Esophagus (tissue), 2 donors: ENCODE measurements at regions not wholly inside any gene's neighbourhood (a gene's known extent, or its start where the extent isn't known, plus 50 kb on each side); places are given as distances from the start of the nearest gene placed in this dataset.
"Not testable (repeated sequence)": the region's sequence is repeated elsewhere in the genome, so short reads cannot be mapped to it uniquely, and the experiment has no call there.

Experiments used
- H3K27ac ChIP-seq, 2 donors: one replicate each; pipeline ENCODE4 v1.5.1; 2013; ENCODE audit warnings: low read depth in 2 of 2, mild to moderate bottlenecking in 2 of 2, inconsistent platforms in 1 of 2, low read length in 1 of 2, moderate library complexity in 1 of 2
- H3K27me3 ChIP-seq, 2 donors: one replicate each; pipeline ENCODE4 v1.6.1; 2013; ENCODE audit warnings: low read length in 2 of 2, control low read depth in 1 of 2, mild to moderate bottlenecking in 1 of 2; ENCODE audit not compliant: insufficient read depth in 2 of 2, control insufficient read depth in 1 of 2
- H3K36me3 ChIP-seq, 2 donors: one replicate each; pipeline ENCODE4 v1.6.1; 2013; ENCODE audit warnings: low read length in 1 of 2; ENCODE audit not compliant: control insufficient read depth in 2 of 2, insufficient read depth in 2 of 2
- H3K4me1 ChIP-seq, 2 donors: one replicate each; pipeline ENCODE4 v1.6.1; 2013; ENCODE audit warnings: low read length in 1 of 2; ENCODE audit not compliant: control insufficient read depth in 2 of 2, insufficient read depth in 2 of 2
- H3K4me3 ChIP-seq, 2 donors: one replicate each; pipeline ENCODE4 v1.5.1; 2013; ENCODE audit warnings: low read length in 2 of 2, mild to moderate bottlenecking in 2 of 2, low read depth in 1 of 2, moderate library complexity in 1 of 2
- H3K9me3 ChIP-seq, 2 donors: one replicate each; pipeline ENCODE4 v1.6.1; 2013; ENCODE audit warnings: mild to moderate bottlenecking in 2 of 2, low read depth in 1 of 2, low read length in 1 of 2, moderate library complexity in 1 of 2; ENCODE audit not compliant: control insufficient read depth in 2 of 2, insufficient read depth in 1 of 2
- WGBS, 2 donors: extraction: QIAGEN DNeasy Blood & Tissue Kit; methylation state at CpG; one replicate each; pipeline ENCODE4 v1.1.7; 2013; 5-methylcytosine and 5-hydroxymethylcytosine counted together
- donor health status: healthy with polysubstance abuse.
- donor health status: Bipolar disorder and iron deficiency.

DNA sequence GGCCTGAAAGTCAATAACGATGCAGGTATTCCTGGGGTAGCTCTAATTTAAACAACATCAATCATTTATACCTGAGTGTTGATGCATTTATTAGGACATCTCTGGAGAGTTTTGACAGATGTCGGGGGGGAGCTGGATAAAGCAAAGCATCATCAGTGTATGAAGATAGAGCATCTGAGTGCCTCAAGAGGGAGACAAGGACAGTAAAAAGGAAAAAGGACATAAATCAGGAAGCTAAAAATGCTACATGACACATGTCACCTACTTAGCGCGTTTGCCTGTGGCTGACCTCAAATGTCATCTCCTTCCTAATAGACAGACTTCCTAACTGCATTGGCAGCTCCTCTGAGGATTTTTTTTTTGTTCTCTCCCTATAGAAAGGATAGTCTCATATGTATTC is 259.5 kb upstream of the PKP2 start:
- no peaks in the 10 kb centered on the region for H3K9me3 ChIP-seq
- WGBS, 2 donors, result 66 to 69% methylated on average over 4 of the region's 4 CpGs
- no peak overlapping the region for H3K4me3 ChIP-seq

DNA sequence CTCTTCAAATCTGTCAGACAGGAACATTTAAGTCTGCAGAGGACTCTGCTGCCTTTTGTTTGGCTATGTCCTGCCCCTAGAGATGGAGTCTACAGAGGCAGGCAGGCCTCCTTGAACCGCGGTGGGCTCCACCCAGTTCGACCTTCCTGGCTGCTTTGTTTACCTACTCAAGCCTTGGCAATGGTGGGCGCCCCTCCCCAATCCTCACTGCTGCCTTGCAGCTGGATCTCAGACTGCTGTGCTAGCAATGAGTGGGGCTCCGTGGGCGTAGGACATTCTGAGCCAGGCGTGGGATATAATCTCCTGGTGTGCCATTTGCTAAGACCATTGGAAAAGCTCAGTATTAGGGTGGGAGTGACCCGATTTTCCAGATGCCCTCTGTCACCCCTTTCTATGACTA is 250.7 kb upstream of the PKP2 start:
- H3K4me3 ChIP-seq, H3K4me1 ChIP-seq, H3K36me3 ChIP-seq, H3K27ac ChIP-seq, H3K9me3 ChIP-seq, H3K27me3 ChIP-seq: not testable (repeated sequence)
- 82 to 88% methylated on average over 7 to 8 of the region's 8 CpGs for WGBS, 2 donors

More for the DNA sequence above, 259.5 kb upstream of the PKP2 start:
- Histone ChIP-seq H3K36me3 (no peaks in the 10 kb centered on the region), H3K4me1 (no peaks in the 10 kb centered on the region), H3K27ac (no peak overlapping the region), H3K27me3 (no peaks in the 10 kb centered on the region)

GRCh38 chr12:33129500-33129899 is 232.9 kb upstream of the PKP2 start:
- H3K4me3 ChIP-seq, result no peak overlapping the region
- H3K27me3 ChIP-seq, result no peaks in the 10 kb centered on the region
- H3K4me1 ChIP-seq, result no peaks in the 10 kb centered on the region
- H3K36me3 ChIP-seq, result no peaks in the 10 kb centered on the region
- H3K27ac ChIP-seq, result no peak overlapping the region
- H3K9me3 ChIP-seq, result no peaks in the 10 kb centered on the region
- WGBS, 2 donors, result 72 to 82% methylated on average over 1 of the region's 1 CpG

GRCh38 chr12:33125755-33126154 is 229.2 kb upstream of the PKP2 start:
- no peak overlapping the region for H3K27ac ChIP-seq
- H3K4me3 ChIP-seq, result no peak overlapping the region
- no peaks in the 10 kb centered on the region for H3K4me1 ChIP-seq
- H3K9me3 ChIP-seq, result no peaks in the 10 kb centered on the region
- H3K27me3 ChIP-seq, result no peaks in the 10 kb centered on the region
- H3K36me3 ChIP-seq, result no peaks in the 10 kb centered on the region

DNA sequence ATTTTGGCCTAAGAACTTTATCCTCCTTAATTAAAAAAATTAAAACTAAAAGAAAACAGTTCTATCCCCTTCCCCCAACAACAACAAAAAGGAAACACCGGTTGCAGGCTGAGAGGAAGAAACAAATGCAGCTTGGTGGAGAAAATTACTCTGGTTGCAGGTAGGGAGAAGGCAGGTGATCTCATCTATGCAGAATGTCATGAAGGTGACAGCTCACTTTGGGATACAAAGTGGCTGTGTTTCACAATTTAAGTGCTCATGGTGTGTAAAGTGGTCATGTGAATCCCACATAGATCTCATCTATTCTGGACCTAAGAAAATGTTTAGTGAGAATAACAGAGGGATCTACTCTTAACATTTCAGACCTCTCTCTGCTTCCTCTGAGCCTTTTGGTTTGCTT is 219.7 kb upstream of the PKP2 start:
- no peak overlapping the region for H3K27ac ChIP-seq
- no peaks in the 10 kb centered on the region for H3K9me3 ChIP-seq
- no peaks in the 10 kb centered on the region for H3K27me3 ChIP-seq
- H3K36me3 ChIP-seq, result no peaks in the 10 kb centered on the region
- no peak overlapping the region for H3K4me3 ChIP-seq
- H3K4me1 ChIP-seq, result no peaks in the 10 kb centered on the region
- WGBS, 2 donors, result 56% methylated on average over 1 of the region's 1 CpG

DNA sequence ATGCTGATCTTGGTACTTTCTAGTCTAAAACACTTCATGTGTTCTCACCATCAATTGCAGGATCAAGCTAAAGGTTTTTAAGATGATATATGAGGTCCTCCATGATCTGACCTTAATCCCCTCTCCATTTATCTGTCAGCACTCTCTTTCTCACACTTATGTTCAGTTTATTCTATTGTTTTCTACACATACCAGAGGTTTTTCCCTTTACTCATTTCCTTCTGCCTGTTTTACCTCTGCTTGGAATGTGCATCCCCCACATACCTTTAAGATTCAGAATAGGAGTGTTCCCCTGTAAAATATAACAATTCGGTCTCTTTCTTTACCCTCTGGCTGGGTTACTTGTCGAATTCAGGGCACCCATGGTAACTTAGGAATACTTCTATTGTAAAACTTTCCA is 219.1 kb upstream of the PKP2 start:
- no peaks in the 10 kb centered on the region for H3K4me1 ChIP-seq
- H3K36me3 ChIP-seq, result no peaks in the 10 kb centered on the region
- H3K27me3 ChIP-seq, result no peaks in the 10 kb centered on the region
- no peaks in the 10 kb centered on the region for H3K9me3 ChIP-seq
- H3K27ac ChIP-seq, result no peak overlapping the region
- 64 to 76% methylated on average over 2 of the region's 2 CpGs for WGBS, 2 donors
- H3K4me3 ChIP-seq, result no peak overlapping the region

- H3K4me3 ChIP-seq, result no peak overlapping the region
- H3K27ac ChIP-seq, result no peak overlapping the region
Measured at GRCh38 chr12:33111850-33112249, 215.3 kb upstream of the PKP2 start.

DNA sequence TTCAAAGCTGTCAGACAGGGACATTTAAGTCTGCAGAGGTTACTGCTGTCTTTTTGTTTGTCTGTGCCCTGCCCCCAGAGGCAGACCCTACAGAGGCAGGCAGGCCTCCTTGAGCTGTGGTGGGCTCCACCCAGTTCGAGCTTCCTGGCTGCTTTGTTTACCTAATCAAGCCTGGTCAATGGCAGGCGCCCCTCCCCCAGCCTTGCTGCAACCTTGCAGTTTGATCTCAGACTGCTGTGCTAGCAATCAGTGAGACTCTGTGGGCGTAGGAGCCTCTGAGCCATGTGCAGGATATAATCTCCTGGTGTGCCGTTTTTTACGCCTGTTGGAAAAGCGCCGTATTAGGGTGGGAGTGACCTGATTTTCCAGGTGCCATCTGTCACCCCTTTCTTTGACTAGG is 211.2 kb upstream of the PKP2 start:
- not testable (repeated sequence) for H3K27ac ChIP-seq, H3K9me3 ChIP-seq, H3K36me3 ChIP-seq, H3K4me3 ChIP-seq, H3K4me1 ChIP-seq, H3K27me3 ChIP-seq
- 79 to 81% methylated on average over 7 of the region's 7 CpGs for WGBS, 2 donors

More at GRCh38 chr12:33111850-33112249, 215.3 kb upstream of the PKP2 start:
- 64 to 72% methylated on average over 6 of the region's 6 CpGs for WGBS, 2 donors
- H3K27me3 ChIP-seq, result no peaks in the 10 kb centered on the region
- no peaks in the 10 kb centered on the region for H3K4me1 ChIP-seq
- no peaks in the 10 kb centered on the region for H3K36me3 ChIP-seq
- no peaks in the 10 kb centered on the region for H3K9me3 ChIP-seq

DNA sequence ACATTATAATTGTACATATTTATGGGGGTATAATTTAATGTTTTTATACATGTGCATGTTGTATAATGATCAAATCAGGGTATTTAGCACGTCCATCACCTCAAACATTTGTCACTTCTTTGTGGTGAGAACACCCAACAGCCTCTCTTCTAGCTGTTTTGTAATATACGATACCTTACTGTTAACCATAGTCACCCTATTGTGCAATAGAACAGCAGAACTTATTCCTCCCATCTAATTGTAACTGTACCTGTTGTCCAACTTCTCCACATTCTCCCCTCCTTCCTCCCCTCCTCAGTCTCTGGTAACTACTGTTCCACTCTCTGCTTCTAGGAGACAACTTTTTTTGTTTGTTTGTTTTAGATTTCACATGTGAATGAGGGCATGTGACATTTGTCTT is 197.0 kb upstream of the PKP2 start:
- no peaks in the 10 kb centered on the region for H3K36me3 ChIP-seq
- H3K9me3 ChIP-seq, result no peaks in the 10 kb centered on the region
- H3K27ac ChIP-seq, result no peak overlapping the region
- H3K27me3 ChIP-seq, result no peaks in the 10 kb centered on the region
- WGBS, 2 donors, result 66 to 72% methylated on average over 2 of the region's 2 CpGs
- H3K4me3 ChIP-seq, result no peak overlapping the region
- H3K4me1 ChIP-seq, result no peaks in the 10 kb centered on the region

DNA sequence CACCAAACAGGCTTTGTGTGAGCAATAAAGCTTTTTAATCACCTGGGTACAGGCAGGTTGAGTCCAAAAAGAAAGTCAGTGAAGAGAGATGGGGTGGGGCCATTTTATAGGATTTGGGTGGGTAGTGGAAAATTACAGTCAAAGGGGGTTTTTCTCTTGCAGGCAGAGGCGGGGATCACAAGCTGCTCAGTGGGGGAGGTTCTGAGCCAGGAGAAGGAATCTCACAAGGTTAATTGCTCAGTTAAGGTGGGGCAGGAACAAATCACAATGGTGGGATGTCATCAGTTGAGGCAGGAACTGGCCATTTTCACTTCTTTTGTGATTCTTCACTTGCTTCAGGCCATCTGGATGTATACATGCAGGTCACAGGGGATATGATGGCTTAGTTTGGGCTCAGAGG is 191.3 kb upstream of the PKP2 start:
- 79 to 89% methylated on average over 1 of the region's 1 CpG for WGBS, 2 donors
- H3K27ac ChIP-seq, H3K9me3 ChIP-seq, H3K4me1 ChIP-seq, H3K27me3 ChIP-seq, H3K36me3 ChIP-seq, H3K4me3 ChIP-seq: not testable (repeated sequence)
